Stimulated activated CD8-positive, alpha-beta memory T cell treated with anti-CD3 and anti-CD28 coated beads, Interleukin-2, amount 100 ng/mL, for 1 hour (primary cell): ENCODE measurements at regions not wholly inside any gene's neighbourhood (a gene's known extent, or its start where the extent isn't known, plus 50 kb on each side); places are given as distances from the start of the nearest gene placed in this dataset.
"Not testable (repeated sequence)": the region's sequence is repeated elsewhere in the genome, so short reads cannot be mapped to it uniquely, and the experiment has no call there.

Source experiments
- DNase-seq, 2 donors: peaks; one replicate each; pipeline ENCODE4 v3.0.0-alpha.2; 2020; ENCODE audit warnings: low read depth in 2 of 2

DNA sequence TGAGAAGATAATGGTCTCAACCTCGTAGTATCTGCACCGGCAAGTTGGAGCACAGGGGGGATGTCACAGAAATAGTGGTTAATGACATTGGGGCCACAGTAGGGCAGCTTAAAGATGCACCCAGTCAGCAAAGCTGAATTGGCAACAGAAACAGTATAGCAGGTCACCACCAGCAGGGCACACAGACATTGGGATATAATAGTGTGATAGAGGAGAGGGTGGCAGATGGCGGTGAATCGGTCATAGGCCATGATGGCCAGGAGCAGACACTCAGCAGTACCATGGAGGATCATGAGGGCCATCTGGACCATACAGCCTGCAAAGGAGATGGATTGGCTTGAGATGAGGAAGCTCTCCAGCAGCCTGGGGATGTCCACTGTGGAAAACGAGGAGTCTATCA is 106.0 kb upstream of the OR9Q1 start:
- no peak for DNase-seq

DNA sequence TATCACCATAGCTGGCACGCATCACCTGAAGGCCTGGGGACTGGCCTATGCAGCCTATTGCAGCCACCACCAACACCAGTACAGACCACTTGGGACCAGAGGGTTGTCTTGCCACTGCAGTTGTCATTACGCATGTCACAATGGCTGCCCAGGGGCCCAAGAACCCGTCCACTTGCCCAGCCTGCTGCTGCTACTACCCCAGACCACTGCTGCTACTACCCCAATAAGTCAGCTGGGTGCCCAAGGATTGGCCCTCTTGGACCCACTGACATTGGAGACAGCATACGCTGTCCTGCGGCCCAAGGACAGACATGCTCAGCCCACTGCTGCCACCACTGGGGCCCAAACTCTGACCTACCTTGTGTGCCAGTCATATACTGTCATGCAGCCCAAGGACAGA is 102.7 kb upstream of the OR9Q1 start:
- DNase-seq: no peak

DNA sequence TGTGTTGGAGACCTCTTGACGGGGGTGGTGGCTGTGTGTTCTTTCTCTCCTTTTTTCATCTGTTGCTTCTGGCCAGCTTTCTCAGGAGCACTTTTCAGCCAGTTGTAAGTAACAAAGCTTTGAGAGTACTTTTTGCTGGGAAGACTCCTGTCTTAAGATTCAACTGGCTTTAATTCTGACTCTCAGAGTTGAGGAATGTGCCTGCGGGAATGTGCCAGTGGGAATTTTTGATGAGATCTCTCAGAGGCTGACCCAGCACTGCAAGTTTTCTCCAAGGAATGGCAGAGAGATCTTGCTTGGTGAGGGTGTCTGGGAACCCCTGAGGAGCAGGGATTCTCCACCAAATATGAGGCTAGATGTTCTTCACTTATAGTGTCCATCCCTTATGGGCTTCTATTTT is 91.6 kb upstream of the OR9Q1 start:
- DNase-seq: no peak

DNA sequence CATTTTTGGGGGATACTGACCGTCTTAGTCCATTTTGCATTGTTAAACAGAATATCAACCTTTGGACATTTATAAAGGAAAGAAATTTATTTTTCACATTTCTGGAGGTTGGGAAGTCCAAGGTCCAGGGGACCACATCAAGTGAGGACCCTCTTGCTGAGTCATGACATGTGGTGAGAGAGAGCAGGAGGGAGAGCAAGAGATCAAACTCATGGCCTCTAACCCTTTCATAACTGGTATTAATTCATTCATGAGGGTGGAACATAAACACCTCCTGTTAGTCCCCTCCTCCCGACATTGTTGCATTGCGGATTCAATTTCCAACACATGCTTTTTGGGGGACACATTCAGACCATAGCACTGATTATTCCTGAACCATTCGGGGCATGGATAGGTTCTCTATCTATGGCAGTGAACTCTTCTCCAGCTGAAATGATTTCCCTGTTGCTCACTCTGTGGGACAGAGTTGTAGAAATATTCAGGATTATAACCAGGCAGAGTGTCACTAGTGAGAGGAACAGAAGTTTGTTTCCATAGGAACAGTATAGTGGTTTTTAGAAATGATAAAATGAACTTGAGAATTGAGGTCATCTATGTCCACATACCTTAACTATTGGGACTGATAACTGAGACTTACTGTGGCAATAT is 88.2 kb upstream of the OR9Q1 start:
- DNase-seq: no peak

DNA sequence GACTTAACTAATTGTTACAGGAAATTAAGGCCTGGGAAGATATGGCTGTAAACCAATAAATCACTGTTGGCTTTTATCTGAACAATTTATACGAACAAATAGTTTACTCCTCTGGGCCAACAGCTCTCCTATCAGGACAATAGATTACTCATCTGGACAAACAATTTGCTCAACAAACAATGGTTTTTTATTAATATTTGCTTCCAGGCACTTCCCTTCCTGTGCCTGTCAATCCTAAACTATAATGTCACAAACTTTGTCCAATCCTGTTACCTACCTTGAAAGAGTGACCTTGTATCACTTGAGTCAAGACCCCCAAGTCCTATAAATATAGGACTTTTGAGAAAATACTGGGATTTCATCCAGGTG is 87.6 kb upstream of the OR9Q1 start:
- DNase-seq: no peak

DNA sequence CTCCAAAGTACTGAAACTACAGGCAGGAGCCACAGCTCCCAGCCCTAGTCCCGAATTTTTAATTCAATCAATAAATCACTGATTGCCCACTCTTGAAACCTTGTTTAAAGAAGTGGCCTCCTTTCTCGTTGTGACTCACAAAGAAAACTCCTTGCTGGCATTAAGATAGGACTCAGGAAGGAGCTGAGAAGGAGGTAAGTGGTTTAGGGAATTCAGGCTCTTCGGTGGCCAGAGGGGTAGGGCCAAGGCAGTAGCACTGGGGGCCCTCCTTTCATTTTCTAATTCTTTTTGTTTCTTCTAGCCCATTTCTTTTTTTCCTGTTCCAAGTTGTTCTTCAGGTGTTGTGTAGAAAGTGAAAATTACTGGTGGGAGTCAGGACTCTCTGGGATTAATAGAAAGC is 86.2 kb upstream of the OR9Q1 start:
- no peak for DNase-seq

DNA sequence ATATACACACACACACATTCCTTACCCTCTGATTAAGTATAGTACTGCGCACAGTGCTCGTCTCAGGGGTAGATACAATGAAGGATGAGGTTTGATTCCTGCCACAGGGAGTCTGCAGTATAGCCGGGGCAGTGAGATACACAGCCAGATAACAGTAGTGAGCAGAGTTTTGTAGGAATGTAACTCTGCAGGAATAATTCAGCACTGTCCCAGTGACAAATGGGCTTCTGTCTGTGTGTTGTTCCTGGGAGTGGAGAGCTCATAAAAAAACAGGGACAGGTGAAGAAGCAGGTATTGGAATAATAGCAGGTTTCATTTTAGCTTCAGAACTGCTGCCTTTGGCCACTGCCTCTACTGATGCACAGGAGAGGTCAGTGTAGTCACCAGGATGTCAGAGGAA is 85.3 kb upstream of the OR9Q1 start:
- no peak for DNase-seq

DNA sequence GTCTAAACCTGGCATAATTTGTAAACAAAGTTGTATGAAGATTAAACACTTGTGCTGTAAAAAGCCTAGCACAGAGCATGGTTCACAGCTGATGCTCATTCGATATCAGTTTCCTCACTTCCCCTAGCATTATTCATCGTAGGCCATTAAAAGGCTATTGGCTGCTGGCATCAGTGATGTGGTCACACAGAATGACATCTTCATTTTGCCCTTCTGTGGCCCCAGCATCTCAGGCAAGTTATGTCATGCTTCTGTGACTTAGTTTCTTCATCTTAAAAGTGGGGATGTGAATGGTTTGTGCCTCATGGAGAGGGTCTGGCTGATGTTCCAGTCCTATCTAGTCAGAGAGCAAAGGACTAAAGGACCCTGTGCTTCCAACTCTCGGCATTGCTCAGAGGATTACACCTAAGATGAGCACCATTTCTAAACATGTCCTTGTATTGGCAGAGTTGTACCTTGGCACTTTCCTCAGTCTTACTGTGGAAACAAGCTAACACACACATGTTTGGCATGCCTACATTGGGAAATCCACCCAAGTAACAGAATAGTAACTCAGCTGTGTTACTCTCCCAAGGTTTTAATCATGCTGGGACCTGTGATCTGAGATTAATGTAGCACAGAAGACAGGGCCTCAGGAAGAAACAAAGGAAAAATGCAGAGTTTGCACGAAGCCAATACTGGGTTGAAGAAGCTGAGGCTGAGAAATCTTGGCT is 83.5 kb upstream of the OR9Q1 start:
- no peak for DNase-seq

DNA sequence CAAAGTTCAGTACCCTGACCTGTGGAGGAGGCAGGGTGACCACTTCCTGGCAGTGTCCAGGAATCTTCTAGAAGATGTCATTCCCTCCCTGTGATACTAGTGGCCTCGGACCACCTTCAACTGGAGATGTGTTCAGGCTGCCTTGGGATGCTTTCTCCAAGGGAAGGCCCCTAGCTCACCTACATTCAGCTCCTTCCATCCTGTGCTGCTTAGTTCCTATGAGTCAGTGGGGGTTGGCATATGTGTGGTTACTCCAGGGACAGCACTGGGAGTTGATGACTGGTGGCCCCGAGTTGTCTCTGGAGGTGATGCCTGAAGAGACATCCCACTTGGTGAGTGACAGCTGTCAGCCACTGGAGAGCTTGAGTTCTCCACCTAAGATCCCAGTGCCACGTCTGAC is 81.8 kb upstream of the OR9Q1 start:
- no peak for DNase-seq

DNA sequence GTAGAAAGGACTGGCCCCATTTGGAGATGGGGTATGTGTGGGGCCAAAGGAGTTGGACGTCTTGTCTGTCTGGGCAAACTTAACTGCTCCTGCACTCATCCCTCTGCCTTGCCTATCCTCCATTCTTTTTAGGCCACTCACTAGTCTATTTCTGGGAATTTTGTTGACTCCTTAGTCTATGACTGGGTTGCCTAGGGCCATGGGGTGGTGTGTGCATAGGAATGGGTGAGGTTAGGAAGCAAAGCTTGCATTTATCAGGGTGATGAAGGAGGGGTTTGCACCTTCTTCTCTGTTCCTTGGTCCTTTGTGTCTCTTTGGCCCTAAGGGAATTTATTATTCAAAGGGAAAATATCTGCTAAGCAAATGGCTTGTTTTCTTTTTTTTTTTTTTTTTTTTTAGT is 80.9 kb upstream of the OR9Q1 start:
- no peak for DNase-seq

DNA sequence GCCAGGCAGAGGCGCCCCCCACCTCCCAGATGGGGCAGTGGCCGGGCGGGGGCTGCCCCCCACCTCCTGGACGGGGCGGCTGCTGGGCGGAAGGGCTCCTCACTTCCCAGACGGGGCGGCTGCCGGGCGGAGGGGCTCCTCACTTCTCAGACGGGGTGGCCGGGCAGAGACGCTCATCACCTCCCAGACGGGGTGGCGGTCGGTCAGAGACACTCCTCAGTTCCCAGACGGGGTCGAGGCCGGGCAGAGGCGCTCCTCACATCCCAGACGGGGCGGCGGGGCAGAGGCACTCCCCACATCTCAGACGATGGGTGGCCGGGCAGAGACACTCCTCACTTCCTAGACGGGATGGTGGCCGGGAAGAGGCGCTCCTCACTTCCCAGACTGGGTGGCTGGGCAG is 79.9 kb upstream of the OR9Q1 start:
- DNase-seq: not testable (repeated sequence)

DNA sequence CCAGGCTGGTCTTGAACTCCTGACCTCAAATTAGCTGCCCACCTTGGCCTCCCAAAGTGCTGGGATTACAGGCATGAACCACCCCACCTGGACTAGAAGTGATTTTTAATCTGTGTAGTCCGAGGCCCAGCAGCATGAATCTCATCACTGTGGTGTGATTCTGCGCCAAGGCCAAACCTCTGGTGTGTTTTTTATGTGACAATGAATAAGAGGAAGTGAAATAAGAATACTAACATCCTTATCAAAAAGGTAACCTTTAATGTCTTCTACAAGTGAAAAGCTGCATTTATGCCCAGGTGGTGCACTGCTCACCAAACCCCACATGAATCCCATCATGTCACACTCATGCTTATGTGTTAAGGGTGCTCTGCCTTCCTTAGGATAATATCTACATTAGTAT is 77.1 kb upstream of the OR9Q1 start:
- no peak for DNase-seq

DNA sequence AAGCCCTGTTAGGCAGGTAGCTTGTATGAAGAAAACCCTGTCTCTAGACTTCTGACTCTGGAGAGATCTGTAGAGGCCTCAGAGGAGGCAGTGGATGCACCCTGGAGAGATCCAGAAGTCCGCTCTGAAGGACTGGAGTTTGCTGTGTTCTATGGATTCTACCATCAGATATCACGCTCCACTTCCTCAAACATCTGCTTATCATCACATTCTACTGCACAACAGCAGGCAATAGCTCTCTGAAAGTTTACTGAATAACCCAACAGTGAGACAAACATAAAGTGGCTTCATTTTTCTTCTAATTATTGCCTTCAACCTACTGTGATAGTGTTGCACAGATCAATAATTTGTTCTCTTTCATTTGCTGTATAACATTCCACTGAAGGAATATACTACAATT is 59.0 kb upstream of the OR9Q1 start:
- DNase-seq: no peak

DNA sequence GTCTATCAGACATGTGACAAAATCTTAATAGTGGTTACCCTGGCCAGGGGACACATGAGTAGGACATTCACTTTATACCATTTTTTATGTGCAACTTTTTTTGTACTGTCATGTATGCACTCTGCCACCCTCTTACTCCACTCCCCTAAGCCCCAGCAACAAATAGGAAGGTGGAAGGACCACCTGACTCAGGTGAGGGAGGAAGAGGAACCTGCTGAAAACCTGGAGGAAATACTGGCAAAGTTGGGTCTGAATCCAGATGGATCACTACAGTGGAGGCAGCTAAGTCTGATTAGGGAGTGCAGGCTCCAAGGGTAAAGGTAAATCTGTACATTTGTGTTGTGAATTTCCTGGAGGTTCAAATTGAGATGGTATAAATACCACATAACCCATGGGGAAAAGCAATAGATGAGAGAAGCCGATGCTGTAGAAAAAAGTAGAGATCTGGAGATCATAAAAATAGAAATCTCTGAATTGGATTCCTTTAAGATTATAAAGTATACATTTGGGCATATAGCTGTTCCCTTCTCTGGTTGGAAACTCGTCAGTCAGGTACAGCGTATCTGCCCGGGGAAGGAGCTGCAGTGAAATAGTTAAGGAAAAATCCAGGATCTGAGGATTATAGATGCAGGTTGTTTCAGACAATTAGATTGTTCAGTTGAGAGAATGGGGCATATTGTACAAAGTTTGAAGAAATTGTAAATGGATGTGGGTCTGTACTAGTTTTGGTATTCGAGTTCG is 52.2 kb upstream of the OR9Q1 start:
- no peak for DNase-seq

DNA sequence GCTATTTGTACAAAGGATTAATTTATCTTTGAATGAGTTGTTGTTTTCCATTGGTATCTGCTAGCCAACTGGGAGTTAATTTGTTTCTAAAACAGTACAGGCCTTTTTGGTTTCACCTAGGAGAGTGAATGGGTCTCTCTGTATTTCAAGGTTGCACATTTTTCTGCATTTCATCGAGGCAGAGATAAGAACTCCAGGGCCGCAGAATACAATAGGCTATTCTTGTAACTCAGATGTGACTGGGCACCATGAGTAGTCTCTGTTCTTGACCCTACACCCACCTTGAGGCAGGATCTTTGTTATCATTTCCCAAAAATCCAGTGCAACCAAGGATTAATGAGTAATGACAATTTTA is 51.7 kb upstream of the OR9Q1 start:
- no peak for DNase-seq
